Spleen (tissue), 11 donors: ENCODE measurements at regions not wholly inside any gene's neighbourhood (a gene's known extent, or its start where the extent isn't known, plus 50 kb on each side); places are given as distances from the start of the nearest gene placed in this dataset.

Experiments
- DNase-seq: peaks from one replicate; pipeline ENCODE4 v3.0.0-alpha.2; 2020
- H3K27ac ChIP-seq, 8 donors: fragments of 200-600 bp; sonication (generic) in 7 of 8; 1 replicate in 4 of 8; 2 replicates in 4 of 8; pipeline versions ENCODE4 v1.5.0 to v1.8.0; 2016 to 2021; ENCODE audit warnings: inconsistent platforms in 4 of 8, mild to moderate bottlenecking in 4 of 8, moderate library complexity in 1 of 8
- H3K27me3 ChIP-seq, 7 donors: fragments of 200-600 bp; sonication (generic) in 6 of 7; replicated peaks in 1 of 7; 1 replicate in 4 of 7; 2 replicates in 3 of 7; pipeline versions ENCODE4 v1.5.0 to v1.8.0; 2016 to 2021; ENCODE audit warnings: inconsistent platforms in 3 of 7, mild to moderate bottlenecking in 1 of 7
- H3K36me3 ChIP-seq, 6 donors: fragments of 200-600 bp; sonication (generic) in 5 of 6; 1 replicate in 4 of 6; 2 replicates in 2 of 6; pipeline versions ENCODE4 v1.5.0 to v1.8.0; 2016 to 2021; ENCODE audit warnings: inconsistent platforms in 2 of 6
- H3K4me1 ChIP-seq, 6 donors: fragments of 200-600 bp; sonication (generic) in 5 of 6; 1 replicate in 3 of 6; 2 replicates in 3 of 6; pipeline versions ENCODE4 v1.5.0 to v1.8.0; 2016 to 2021; ENCODE audit warnings: inconsistent platforms in 3 of 6
- H3K4me3 ChIP-seq, 8 donors: fragments of 200-600 bp; sonication (generic) in 7 of 8; 1 replicate in 4 of 8; 2 replicates in 4 of 8; pipeline versions ENCODE4 v1.5.0 to v1.8.0; 2016 to 2021; ENCODE audit warnings: inconsistent platforms in 4 of 8, mild to moderate bottlenecking in 4 of 8, moderate library complexity in 2 of 8
- H3K9me3 ChIP-seq, 8 donors: fragments of 200-600 bp; sonication (generic) in 7 of 8; 1 replicate in 4 of 8; 2 replicates in 4 of 8; pipeline versions ENCODE4 v1.5.0 to v1.8.0; 2016 to 2021; ENCODE audit warnings: inconsistent platforms in 4 of 8
- CTCF ChIP-seq, 11 experiments: fragments of 200-600 bp in 7 of 11; fragments of 450-650 bp in 4 of 11; sonication (generic) in 4 of 11; IDR thresholded peaks in 8 of 11; conservative IDR thresholded peaks in 3 of 11; 1 replicate in 7 of 11; 2 replicates in 4 of 11; pipeline versions ENCODE4 v1.4.0 to v1.8.0; 2016 to 2021; ENCODE audit warnings: antibody characterized with exemption in 11 of 11, inconsistent platforms in 4 of 11, mild to moderate bottlenecking in 1 of 11
- POLR2A ChIP-seq, 3 donors: fragments of 450-650 bp; IDR thresholded peaks; one replicate each; pipeline ENCODE4 v1.5.1; 2017; ENCODE audit warnings: antibody characterized with exemption in 3 of 3, mild to moderate bottlenecking in 1 of 3
- POLR2AphosphoS5 ChIP-seq, 3 donors: sonication (generic); formaldehyde crosslinking; IDR thresholded peaks; one replicate each; pipeline ENCODE4 v1.5.1; 2017; ENCODE audit warnings: antibody characterized with exemption in 3 of 3
- WGBS, 5 donors: extraction: QIAGEN DNeasy Blood & Tissue Kit in 3 of 5; methylation state at CpG; one replicate each; pipeline versions ENCODE4 v1.1.5 to v1.1.7; 2013 to 2018; 5-methylcytosine and 5-hydroxymethylcytosine counted together
- intact Hi-C: fragments of 100-400 bp; cut with DNase I; formaldehyde crosslinking; loops from one replicate; pipeline ENCODE4 v1.15.0; 2023; ENCODE audit warnings: low total_unique reads
- donor health status: healthy with polysubstance abuse.
- donor health status: DM: no; HTN: no; CAD: no; lungs with moderate emphysema.
- donor health status: DM: no; HTN: no; CAD: no.
- donor health status: Bipolar disorder and iron deficiency.
- donor health status: healthy.
- donor health status: DM: no; HTN: no; CAD: no.
- donor health status: DM: yes; HTN: yes; CAD: no.

- Histone ChIP-seq H3K36me3 (no peaks in the 10 kb centered on the region), H3K27me3 (no peaks in the 10 kb centered on the region), H3K4me1 (no peaks in the 10 kb centered on the region), H3K9me3 (peaks cover 0 to 31% (median 3%) of the 10 kb centered on the region in 8 donors), H3K4me3 (no peak overlapping the region), H3K27ac (no peak overlapping the region)
- DNase-seq, result no peak
- intact Hi-C loops, result no loop called here
- TF ChIP-seq CTCF (IDR thresholded peaks at IDR 0.05 in 8 of 11, conservative IDR thresholded peaks at IDR 0.05 in 3 of 11) (no peak), POLR2AphosphoS5 (IDR thresholded peaks at IDR 0.05) (no peak), POLR2A (IDR thresholded peaks at IDR 0.05) (no peak)
These were observed 1503.7 kb downstream of the REEP3 start for GRCh38 chr10:65024886-65025285.

GRCh38 chr10:65030263-65030662 is 1509.1 kb downstream of the REEP3 start:
- no peaks in the 10 kb centered on the region for H3K36me3 ChIP-seq
- TF ChIP-seq CTCF (IDR thresholded peaks at IDR 0.05 in 8 of 11, conservative IDR thresholded peaks at IDR 0.05 in 3 of 11), result no peak
- no peak for TF ChIP-seq POLR2A (IDR thresholded peaks at IDR 0.05)
- TF ChIP-seq POLR2AphosphoS5 (IDR thresholded peaks at IDR 0.05), result no peak
- DNase-seq, result no peak
- no peaks in the 10 kb centered on the region for H3K4me1 ChIP-seq
- no peak overlapping the region for H3K27ac ChIP-seq
- intact Hi-C loops, result no loop called here
- peaks cover 0 to 40% (median 24%) of the 10 kb centered on the region in 8 donors for H3K9me3 ChIP-seq
- no peak overlapping the region for H3K4me3 ChIP-seq
- H3K27me3 ChIP-seq, result no peaks in the 10 kb centered on the region

GRCh38 chr10:65032867-65033769 is 1511.9 kb downstream of the REEP3 start:
- no peak for TF ChIP-seq POLR2A (IDR thresholded peaks at IDR 0.05)
- TF ChIP-seq POLR2AphosphoS5 (IDR thresholded peaks at IDR 0.05), result no peak
- no peak for TF ChIP-seq CTCF (IDR thresholded peaks at IDR 0.05 in 8 of 11, conservative IDR thresholded peaks at IDR 0.05 in 3 of 11)
- DNase-seq, result no peak
- intact Hi-C loops, result no loop called here

GRCh38 chr10:65033957-65034356 is 1512.8 kb downstream of the REEP3 start:
- Histone ChIP-seq H3K9me3 (peaks cover 0 to 51% (median 30%) of the 10 kb centered on the region in 8 donors), H3K4me1 (no peaks in the 10 kb centered on the region), H3K27ac (no peak overlapping the region), H3K27me3 (no peaks in the 10 kb centered on the region), H3K4me3 (no peak overlapping the region), H3K36me3 (no peaks in the 10 kb centered on the region)
- DNase-seq, result no peak
- 71 to 83% (median 75%) methylated on average over 3 to 4 of the region's 4 CpGs for WGBS, 5 donors
- intact Hi-C loops, result no loop called here
- TF ChIP-seq POLR2A (IDR thresholded peaks at IDR 0.05), result no peak
- TF ChIP-seq CTCF (IDR thresholded peaks at IDR 0.05 in 8 of 11, conservative IDR thresholded peaks at IDR 0.05 in 3 of 11), result no peak
- TF ChIP-seq POLR2AphosphoS5 (IDR thresholded peaks at IDR 0.05), result no peak

More at GRCh38 chr10:65032867-65033769, 1511.9 kb downstream of the REEP3 start:
- WGBS, 5 donors, result 54 to 74% (median 65%) methylated on average over 4 of the region's 4 CpGs
- no peak overlapping the region for H3K27ac ChIP-seq
- H3K4me3 ChIP-seq, result no peak overlapping the region
- no peaks in the 10 kb centered on the region for H3K36me3 ChIP-seq
- H3K4me1 ChIP-seq, result no peaks in the 10 kb centered on the region
- no peaks in the 10 kb centered on the region for H3K27me3 ChIP-seq
- peaks cover 0 to 51% (median 30%) of the 10 kb centered on the region in 8 donors for H3K9me3 ChIP-seq
